ENCODE measurements at regions not wholly inside any gene's neighbourhood (a gene's known extent, or its start where the extent isn't known, plus 50 kb on each side); places are given as distances from the start of the nearest gene placed in this dataset.

DNA sequence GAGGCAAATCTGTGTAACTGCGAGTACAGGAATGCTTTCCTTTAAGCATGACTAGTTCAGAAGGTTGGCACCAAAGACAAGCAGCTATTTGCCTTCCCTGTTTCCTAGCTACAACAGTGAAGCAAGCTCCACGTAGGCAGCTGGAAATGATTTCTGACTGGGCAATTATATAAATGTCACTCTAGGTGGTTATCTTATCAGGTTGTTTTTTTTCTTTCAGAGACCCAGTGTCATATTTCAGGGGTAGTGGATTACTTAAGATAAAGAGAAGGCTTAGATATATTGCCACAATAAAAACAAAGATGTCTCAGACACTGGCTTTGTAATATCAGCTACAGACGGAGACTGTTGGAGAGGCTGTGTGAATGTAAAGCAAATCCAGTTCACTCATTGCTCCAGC, 748.9 kb upstream of the NXPH2 start:
- TF ChIP-seq CTCF (IDR thresholded peaks at IDR 0.05; ENCODE audit: extremely low read depth in 1 of 2, insufficient read depth in 1 of 2, low read depth in 1 of 2, low read length in 2 of 2) (no peak), POLR2A (IDR thresholded peaks at IDR 0.05; ENCODE audit: low read depth, low read length) (no peak), POLR2AphosphoS5 (IDR thresholded peaks at IDR 0.05; ENCODE audit: insufficient read depth, low read depth, low read length) (no peak), EZH2 (IDR thresholded peaks at IDR 0.05; ENCODE audit: borderline replicate concordance, low read depth, low read length, severe bottlenecking) (no peak), MAX (IDR thresholded peaks at IDR 0.05; ENCODE audit: insufficient read depth, insufficient read length) (no peak), GATA2 (IDR thresholded peaks at IDR 0.05; ENCODE audit: insufficient read depth, insufficient read length, low read depth, low read length) (no peak), JUN (IDR thresholded peaks at IDR 0.05; ENCODE audit: borderline replicate concordance, insufficient read depth, insufficient read length, low read depth) (no peak), FOS (IDR thresholded peaks at IDR 0.05; ENCODE audit: borderline replicate concordance, insufficient read depth, low read length) (no peak)
